ENCODE measurements at regions not wholly inside any gene's neighbourhood (a gene's known extent, or its start where the extent isn't known, plus 50 kb on each side); places are given as distances from the start of the nearest gene placed in this dataset.

- no peak for TF ChIP-seq CTCF (IDR thresholded peaks at IDR 0.05; ENCODE audit: insufficient read depth, low read depth, low read length, missing control alignments)
- no peak for DNase-seq (ENCODE audit: low read depth)
- H3K4me3 ChIP-seq (ENCODE audit: low read depth, low read length) = no peak overlapping the region
Observed at GRCh38 chr12:89234324-89235114, 117.8 kb downstream of the DUSP6 start.

GRCh38 chr12:89231686-89232085 is 120.6 kb downstream of the DUSP6 start:
- DNase-seq (ENCODE audit: low read depth) = no peak
- H3K4me3 ChIP-seq (ENCODE audit: low read depth, low read length) = no peak overlapping the region
- TF ChIP-seq CTCF (IDR thresholded peaks at IDR 0.05; ENCODE audit: insufficient read depth, low read depth, low read length, missing control alignments) = no peak

GRCh38 chr12:89230376-89231315 is 121.7 kb downstream of the DUSP6 start:
- no peak for TF ChIP-seq CTCF (IDR thresholded peaks at IDR 0.05; ENCODE audit: insufficient read depth, low read depth, low read length, missing control alignments)
- no peak overlapping the region for H3K4me3 ChIP-seq (ENCODE audit: low read depth, low read length)
- DNase-seq (ENCODE audit: low read depth) = no peak

GRCh38 chr12:89228491-89228890 is 123.8 kb downstream of the DUSP6 start:
- DNase-seq (ENCODE audit: low read depth) = no peak
- H3K4me3 ChIP-seq (ENCODE audit: low read depth, low read length) = no peak overlapping the region
- no peak for TF ChIP-seq CTCF (IDR thresholded peaks at IDR 0.05; ENCODE audit: insufficient read depth, low read depth, low read length, missing control alignments)

- H3K4me3 ChIP-seq (ENCODE audit: low read depth, low read length) = no peak overlapping the region
- TF ChIP-seq CTCF (IDR thresholded peaks at IDR 0.05; ENCODE audit: insufficient read depth, low read depth, low read length, missing control alignments) = no peak
- no peak for DNase-seq (ENCODE audit: low read depth)
Observed at GRCh38 chr12:89227774-89228173, 124.5 kb downstream of the DUSP6 start.

DNA sequence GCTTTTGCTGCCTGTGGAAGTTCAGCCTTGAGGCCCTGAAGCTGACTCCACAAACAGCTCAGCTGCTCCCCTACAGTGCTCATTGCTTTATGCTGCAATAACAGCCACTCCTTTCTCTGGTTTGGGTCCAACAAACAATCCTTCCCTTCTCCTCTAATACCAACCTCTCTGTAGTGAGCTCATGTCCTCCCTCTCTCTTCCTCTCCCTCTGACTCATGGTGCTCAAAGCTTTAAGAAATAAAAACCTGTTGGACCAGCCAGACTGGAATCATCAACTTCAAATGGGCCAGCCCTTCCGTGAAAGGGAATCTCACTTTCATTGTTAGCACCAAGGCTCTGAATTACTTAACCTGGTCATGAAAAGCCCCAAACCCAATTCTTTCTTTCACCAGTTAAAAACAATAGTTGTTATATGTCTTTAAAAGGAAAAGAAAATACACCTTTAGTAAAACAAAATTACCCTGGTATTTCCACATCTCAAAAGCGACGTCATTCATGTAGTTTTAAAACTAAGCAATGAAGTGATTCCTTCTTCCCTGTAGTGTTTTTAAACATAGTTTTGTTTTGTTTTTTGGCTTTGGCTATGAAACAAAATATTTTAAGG is 126.4 kb downstream of the DUSP6 start:
- no peak overlapping the region for H3K4me3 ChIP-seq (ENCODE audit: low read depth, low read length)
- peak; percentile 57 for DNase-seq (ENCODE audit: low read depth)
- no peak for TF ChIP-seq CTCF (IDR thresholded peaks at IDR 0.05; ENCODE audit: insufficient read depth, low read depth, low read length, missing control alignments)

All from GM12865 (cell line).